ENCODE measurements at regions not wholly inside any gene's neighbourhood (a gene's known extent, or its start where the extent isn't known, plus 50 kb on each side); places are given as distances from the start of the nearest gene placed in this dataset.
"Not testable (repeated sequence)": the region's sequence is repeated elsewhere in the genome, so short reads cannot be mapped to it uniquely, and the experiment has no call there.

- DNase-seq, result no peak
Observed at GRCh38 chr2:71934320-71934593, 213.4 kb downstream of the CYP26B1 start.

GRCh38 chr2:71933467-71934319 lies 214.0 kb downstream of the CYP26B1 start:
- DNase-seq, result no peak

GRCh38 chr2:71932780-71933466 lies 214.7 kb downstream of the CYP26B1 start:
- DNase-seq, result no peak

- no peak for DNase-seq
Observed at GRCh38 chr2:71932037-71932779, 215.5 kb downstream of the CYP26B1 start.

DNA sequence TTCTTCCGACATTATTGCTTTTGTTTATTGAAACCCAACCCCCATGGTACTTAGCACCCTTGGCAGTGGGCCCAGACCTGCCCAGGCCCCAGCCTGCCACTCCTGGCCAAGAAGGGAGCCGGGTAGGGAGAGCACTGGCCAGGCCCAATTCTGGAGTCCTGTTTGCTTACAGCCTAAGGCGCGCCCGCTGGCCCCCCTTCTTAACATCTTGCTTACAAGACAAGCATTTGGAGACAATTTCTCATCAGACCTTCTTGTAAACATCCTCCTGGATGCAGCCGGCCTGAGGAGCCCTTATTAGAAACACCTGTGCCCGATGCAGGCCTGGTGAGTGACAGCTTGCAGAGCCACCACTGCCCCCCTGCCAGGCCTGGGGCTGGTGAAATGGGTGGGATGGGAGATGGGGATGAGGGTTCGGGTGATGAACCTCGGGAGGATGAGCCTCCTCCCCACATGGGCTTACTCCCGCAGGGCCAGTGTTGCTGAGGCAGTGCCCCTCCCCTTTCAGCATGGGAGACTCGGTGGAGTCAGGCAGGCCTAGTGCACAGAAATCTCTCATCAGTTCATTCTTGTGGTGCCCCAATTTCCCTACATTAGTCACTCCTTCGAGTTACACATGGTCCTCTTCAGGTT lies 217.5 kb downstream of the CYP26B1 start:
- DNase-seq, result no peak

GRCh38 chr2:71929482-71929772 lies 218.2 kb downstream of the CYP26B1 start:
- no peak for DNase-seq

GRCh38 chr2:71928734-71929481 lies 218.8 kb downstream of the CYP26B1 start:
- DNase-seq, result no peak

- no peak for DNase-seq
Observed at GRCh38 chr2:71927757-71928715, 219.6 kb downstream of the CYP26B1 start.

DNA sequence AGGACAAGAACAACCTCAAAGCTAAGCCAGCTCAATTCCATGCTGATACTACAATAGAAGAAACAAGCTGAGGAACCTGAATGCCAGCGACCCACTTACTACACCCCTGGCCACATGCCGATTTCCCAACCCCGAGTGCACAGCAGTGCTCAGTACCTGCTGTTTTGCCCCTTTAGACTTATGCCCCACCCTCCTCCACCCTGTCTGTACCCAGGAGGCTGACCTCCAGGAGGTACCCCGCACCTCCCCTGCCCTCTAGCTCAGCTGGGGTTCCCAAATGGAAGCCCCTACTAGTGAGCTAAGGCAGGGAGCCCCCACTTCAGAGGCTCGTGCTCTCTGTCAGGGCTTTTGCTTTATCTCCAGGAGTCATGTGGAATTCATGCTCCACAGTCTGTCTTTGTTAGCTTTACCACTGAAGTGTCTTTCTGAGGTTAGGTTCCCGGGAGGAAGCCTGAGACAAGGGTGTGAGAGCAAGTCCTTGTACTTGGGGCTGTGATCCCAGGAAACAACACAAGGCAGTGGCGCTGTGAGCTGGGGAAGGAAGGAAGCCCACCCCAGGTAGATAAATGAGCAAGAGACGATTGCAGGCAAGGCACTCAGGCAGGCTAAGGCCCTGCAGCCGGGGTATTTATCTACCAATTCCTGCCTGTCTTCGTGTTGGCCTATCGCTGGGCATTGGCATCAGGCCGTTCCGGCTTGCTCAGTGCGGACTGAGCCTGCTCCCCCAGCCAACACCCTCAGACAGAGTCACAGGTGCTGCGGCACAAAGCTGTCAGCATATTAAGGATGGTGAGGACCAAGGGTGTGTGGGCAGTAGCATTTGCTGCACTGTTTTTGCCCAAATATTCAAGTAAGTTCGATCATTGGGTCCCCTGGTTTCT lies 220.5 kb downstream of the CYP26B1 start:
- DNase-seq, result no peak

GRCh38 chr2:71926089-71926447 lies 221.6 kb downstream of the CYP26B1 start:
- DNase-seq, result no peak

DNA sequence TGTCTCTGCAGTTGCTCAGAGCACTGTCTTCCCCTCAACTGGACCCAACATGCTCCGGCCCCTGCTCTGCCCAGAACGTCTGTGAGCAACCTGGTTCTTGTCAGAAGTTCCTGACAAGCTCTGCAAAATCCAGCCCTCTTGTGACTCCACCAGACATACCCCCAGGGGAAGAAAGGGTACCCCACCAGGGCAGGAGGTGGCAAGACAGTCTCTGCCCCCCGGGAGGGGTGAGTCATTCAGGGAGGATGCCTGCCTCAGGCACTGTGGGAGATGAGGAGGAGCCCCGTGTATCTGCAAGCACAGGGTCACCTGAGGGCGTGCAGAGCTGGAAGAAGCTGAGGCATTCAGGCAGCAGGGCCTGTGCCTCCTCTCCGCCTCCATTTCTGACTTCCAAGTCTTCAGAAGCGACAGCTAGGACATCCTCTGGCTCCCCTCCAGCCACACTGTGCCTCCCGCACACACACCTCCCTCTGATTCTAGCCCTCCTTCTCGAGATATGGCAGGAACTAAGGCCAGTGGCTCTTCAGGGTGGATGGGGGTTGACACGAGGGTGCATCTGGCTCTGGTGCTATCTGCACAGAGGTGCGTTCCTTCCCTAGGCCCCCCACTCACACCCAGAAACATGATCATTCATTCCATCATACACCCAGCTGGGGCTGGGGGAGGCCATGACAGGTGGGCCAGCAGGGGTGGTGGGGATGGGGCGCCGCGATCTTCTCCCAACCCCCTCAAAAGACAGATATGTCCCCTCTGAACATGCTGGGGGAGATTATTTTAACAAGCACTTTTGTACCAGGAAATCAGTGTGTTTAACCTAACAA lies 222.2 kb downstream of the CYP26B1 start:
- no peak for DNase-seq

GRCh38 chr2:71923887-71924533 lies 223.7 kb downstream of the CYP26B1 start:
- peak; percentile 50 for DNase-seq

GRCh38 chr2:71923143-71923525 lies 224.5 kb downstream of the CYP26B1 start:
- no peak for DNase-seq

DNA sequence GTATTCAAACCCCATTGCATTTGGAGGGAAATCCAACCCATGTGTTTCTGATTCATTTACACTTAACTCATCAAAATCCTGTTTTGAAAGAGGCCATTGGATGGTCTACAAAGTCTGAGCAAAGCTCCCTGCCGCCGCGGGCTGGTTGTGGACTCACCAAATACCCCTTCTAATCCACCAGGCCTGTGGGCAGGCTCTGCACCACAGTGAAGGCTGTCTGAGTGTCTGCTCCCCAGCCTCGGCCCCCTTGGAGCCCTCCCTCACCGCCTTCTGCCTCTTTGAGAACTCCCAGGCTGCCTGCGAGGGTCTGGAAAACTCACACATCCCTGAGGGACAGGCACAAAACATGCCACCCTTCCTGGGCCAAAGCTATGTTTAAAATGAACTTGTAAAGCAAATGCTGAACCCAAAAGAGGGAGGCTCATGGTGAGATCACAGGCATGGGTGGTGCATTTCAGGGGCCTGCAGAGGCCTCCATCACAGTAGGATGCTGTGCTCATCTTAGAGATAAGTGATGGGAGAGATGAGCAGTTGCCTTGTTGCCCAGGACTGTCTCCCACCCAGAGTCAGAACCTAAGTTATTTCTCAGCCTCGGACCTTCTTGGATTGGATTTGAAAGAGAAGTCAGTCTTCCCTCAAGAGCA lies 225.0 kb downstream of the CYP26B1 start:
- no peak for DNase-seq

GRCh38 chr2:71922091-71922490 lies 225.6 kb downstream of the CYP26B1 start:
- DNase-seq, result no peak

DNA sequence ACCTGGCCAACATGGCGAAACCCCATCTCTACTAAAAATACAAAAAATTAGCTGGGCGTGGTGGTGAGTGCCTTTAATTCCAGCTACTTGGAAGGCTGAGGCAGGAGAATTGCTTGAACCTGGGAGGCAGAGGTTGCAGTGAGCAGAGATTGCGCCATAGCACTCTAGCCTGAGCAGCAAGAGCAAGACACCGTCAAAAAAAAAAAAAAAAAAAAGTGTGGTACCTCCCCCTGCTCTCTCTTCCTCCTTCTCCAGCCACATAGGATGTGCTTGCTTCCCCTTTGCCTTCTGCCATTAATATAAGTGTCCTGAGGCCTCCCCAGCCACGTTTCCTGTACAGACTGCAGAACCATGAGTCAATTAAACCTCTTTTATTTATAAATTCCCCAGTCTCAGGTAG lies 226.8 kb downstream of the CYP26B1 start:
- DNase-seq, result not testable (repeated sequence)

DNA sequence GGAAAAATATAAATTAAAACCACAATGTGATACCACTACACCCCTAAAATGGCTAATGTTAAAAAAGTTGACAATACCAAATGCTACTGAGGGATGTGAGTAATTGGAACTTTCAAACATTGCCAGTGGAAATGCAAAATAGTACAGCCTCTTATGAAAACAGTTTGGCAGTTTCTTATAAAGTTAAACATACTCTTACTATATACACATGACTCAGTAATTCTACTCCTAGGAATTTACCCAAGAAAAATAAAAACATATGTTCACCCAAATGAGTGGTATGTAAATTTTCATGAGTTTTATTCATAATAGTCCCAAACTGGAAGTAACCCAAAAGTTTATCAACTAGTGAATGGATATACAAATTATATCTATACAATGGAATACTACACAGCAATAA lies 228.0 kb downstream of the CYP26B1 start:
- DNase-seq, result no peak

DNA sequence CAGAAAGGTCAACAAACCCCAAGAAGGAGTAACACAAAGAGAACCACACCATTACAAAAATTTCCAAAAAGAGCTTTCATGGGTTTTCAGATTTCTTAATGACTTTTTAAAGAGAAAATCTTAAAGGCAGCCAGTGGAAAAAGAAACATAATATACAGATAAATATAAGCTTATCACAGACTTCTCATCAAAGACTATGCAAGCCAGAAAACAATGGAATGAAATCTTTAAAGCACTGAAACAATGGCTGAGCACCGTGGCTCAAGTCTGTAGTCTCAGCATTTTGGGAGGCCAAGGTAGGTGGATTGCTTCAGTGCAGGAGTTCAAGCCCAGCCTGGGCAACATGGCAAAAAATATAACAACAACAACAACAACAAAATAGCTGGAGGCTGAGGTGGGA lies 237.4 kb downstream of the CYP26B1 start:
- no peak for DNase-seq

DNA sequence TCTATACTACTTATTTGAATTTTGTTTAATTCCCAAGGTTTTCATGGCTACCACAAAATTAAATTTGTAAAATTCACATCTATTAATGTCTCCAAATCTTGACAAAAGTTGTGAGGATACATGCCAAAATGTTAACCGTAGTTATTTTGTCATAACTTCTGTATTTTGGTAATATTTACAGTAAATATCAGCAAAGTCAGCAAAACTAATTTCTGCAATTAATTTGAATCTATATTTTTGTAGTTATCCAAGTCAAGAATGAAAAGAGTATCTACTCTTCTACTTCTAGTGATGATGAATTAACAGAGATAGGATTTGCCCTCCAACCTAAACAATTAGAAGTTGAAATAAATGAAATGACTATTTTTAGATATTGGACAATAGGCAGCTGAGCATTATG lies 238.9 kb downstream of the CYP26B1 start:
- DNase-seq, result no peak

Data from CD4-positive, alpha-beta T cell treated with Interleukin-17A for 1 hour (primary cell).